Suppressor macrophage treated with lipopolysaccharide for 4 hours (primary cell): ENCODE measurements at regions not wholly inside any gene's neighbourhood (a gene's known extent, or its start where the extent isn't known, plus 50 kb on each side); places are given as distances from the start of the nearest gene placed in this dataset.
"Not testable (repeated sequence)": the region's sequence is repeated elsewhere in the genome, so short reads cannot be mapped to it uniquely, and the experiment has no call there.

ENCODE experiments used
- DNase-seq: peaks from one replicate; pipeline ENCODE4 v3.0.0-alpha.2; 2020

DNA sequence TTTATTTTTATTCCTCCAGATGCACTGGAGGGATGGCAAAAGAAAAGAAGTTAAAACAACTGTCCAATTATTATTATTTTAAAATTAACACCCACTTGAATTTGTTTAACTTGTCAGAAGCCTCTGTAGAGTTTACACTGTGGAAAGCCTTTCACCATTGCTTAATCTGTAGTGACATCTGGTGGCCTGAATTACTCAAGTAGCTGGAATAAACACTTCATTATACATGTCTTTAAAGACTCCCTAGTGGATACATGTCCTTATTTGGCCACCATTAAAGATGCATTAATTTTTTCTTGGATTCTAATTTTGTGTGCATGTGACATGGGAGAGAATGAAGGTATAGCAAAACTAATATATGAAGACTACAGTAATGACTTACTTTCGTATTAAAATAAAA, 1496.5 kb downstream of the FAM181B start:
- peak; percentile 35 for DNase-seq

DNA sequence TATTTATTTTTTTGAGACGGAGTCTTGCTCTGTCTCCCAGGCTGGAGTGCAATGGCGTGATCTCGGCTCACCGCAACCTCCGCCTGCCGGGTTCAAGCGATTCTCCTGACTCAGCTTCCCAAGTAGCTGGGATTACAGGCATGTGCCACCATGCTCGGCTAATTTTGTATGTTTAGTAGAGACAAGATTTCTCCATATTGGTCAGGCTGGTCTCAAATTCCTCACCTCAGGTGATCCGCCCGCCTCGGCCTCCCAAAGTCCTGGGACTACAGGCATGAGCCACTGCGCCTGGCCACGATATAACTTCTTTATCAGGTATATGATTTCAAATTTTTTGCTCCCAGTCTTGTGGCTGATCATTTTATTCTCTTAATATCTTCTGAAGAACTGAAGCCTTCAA, 1506.3 kb downstream of the FAM181B start:
- not testable (repeated sequence) for DNase-seq

GRCh38 chr11:81224396-81224795, 1509.3 kb downstream of the FAM181B start:
- DNase-seq: no peak

DNA sequence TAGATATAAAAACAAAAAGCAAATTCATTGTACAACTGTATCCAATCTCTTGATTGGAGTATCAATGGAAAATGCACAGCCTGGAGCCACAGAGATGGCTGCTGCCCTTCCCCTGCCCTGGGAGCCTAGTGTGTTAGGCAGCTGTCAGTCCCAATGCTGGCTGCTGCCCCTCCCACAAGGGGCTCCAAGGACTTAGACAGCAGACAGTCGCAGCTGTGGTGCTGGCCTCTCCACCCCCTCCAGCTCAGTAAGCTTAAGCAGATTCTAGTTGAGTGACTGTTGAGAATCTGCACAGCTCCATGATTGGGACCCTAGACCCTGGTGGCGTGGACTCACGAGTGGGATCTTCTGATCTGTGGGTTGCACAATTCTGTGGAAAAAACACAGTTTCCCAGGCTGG, 1511.2 kb downstream of the FAM181B start:
- DNase-seq: no peak

- DNase-seq: no peak
Measured at GRCh38 chr11:81220146-81220895, 1513.3 kb downstream of the FAM181B start.

DNA sequence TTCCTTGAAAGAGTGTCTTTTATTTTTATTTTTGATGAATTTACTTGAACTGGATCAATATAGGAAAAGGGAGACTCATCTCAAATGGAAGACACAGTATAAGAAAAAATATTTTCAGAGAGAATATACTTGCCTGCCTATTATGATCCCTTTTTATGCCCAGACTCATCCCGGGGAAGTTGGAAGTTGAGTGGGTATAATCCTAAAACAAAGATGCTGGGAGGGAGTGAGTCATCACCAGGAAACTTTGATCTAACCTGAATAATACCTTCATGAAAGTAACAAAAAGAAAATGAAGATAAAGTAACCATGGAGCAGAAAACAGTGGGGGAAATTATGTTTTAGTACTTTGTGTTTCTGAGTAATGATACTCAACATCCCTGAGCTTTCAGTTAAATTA, 1514.0 kb downstream of the FAM181B start:
- no peak for DNase-seq

DNA sequence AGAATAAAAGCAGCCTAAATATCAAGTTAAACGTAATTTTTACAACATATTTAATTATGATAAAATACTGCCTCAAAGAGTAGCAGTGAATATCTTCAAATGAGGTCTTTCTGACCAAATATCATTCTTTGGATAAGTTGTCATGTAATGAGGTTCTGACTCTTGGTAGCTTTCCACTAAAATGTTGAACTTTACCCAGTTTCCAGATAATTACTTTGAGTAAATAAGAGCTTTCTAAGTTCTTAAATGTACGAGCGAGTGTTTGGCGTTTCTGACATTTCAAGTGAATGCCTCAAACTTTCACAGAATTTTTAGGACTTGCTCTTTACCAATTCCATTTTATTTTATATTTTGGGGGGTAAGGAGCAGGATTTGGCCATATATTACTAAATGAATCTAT, 1515.2 kb downstream of the FAM181B start:
- DNase-seq: no peak

DNA sequence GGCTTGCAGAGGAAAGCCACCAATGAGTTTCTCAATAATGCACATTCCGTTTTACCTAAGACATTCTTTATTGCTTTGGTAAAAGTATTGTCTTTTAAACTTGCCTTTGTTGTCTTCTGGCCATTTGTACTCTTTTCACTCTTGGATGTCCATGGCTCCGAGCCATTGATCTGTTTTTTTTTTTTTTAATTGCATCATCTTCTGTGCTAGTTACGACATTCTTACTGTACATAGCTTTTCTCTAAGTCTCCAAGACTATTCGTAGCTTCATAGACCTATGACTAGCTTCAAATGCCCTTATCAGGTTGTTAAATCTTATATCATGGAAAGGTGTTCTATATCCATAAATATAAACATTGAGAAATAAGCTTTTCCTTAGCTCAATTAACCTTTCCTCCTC, 1522.6 kb downstream of the FAM181B start:
- no peak for DNase-seq

GRCh38 chr11:81207421-81208054, 1526.1 kb downstream of the FAM181B start:
- no peak for DNase-seq

- DNase-seq: no peak
Measured at GRCh38 chr11:81203876-81204275, 1529.8 kb downstream of the FAM181B start.

- no peak for DNase-seq
Measured at GRCh38 chr11:81197396-81197795, 1536.3 kb downstream of the FAM181B start.

DNA sequence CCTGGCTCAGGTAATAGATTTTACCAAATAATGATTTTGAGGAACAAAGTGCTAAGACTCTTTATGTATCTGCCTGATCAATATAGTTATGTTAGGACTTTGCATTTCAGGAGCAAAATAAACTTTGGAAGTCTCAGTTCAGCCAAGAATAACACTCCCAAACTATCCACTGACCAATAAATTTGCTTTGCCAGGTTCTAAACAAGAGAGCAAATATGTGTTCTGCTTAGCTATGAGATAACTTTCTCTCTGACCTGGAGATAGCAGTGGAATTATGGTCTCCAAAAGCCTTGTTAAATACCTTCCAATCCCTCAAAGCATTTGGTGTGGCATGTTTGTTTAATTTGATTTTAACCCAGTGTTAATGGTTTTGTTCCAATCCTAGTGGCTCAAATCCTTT, 1541.1 kb downstream of the FAM181B start:
- no peak for DNase-seq

DNA sequence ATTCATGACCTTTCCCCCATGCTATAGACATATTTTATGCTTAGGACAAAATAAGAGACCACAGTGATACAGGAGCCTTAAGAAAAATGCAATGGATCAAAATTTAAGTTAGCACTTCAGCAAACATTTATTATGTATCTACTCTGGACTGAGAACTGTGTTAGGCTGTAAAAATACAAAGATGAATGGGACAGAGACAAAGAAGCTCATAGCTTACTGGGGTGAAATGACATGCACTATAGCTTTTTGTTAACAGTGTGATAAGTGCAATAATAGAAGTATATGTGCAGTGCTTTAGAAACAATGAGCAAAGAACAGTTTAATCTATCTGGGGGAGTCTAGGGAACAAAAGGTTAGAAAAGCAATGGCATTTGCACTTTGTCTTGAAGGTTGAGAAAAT, 1543.1 kb downstream of the FAM181B start:
- no peak for DNase-seq

DNA sequence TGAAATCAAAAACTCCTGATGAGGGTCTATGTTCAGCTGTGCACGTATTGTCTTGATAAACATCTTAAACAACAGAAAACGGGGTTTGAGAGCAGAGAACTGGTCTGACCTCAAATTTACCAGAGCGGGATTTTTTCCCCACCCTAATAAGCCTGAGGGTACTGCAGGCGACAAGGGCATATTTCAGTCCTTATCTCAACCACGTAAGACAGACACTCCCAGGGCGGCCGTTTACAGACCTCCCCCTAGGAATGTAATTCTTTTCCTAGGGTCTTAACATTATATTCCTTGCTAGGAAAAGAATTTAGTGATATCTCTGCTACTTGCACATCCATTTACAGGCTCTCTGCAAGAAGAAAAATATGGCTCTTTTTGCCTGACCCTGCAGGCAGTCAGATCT, 1546.6 kb downstream of the FAM181B start:
- DNase-seq: not testable (repeated sequence)

GRCh38 chr11:81174646-81175330, 1558.9 kb downstream of the FAM181B start:
- no peak for DNase-seq

DNA sequence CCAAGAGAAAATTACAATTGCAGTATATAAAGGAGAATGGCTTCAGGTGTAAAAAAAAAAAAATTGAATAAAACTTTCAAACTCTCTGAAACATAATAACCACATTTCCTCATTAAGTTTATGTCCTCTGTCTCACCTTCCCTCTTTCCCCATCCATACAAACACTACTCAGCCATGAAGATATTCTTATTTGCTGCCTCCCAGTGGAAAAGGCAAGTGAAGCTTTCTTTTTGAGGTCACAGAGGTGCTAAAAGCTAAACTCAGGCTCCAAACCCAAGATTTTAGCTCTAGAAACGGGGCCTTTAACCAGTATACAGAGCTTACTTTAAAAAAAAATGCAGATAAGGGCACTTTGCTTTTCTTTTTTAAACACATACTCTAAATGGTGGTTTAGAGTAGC, 1568.5 kb downstream of the FAM181B start:
- DNase-seq: no peak

DNA sequence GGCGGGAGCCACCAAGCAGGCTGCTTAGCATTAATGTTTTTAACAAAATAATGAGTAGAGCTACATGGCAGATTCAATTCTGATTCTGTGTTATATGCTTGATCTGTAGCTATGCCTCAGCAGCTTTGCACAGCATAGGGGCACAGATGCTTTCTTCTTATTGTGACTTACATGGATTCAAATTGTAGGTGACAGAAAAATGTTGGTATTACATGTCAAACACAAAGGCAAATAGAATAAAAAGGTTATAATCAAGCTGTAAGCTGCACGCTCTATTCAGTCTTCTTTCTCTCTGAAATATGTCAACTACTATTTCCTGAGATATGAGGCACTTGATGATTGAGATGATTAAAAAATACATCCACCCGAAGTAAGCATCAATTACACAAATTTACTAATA, 1573.8 kb downstream of the FAM181B start:
- no peak for DNase-seq

DNA sequence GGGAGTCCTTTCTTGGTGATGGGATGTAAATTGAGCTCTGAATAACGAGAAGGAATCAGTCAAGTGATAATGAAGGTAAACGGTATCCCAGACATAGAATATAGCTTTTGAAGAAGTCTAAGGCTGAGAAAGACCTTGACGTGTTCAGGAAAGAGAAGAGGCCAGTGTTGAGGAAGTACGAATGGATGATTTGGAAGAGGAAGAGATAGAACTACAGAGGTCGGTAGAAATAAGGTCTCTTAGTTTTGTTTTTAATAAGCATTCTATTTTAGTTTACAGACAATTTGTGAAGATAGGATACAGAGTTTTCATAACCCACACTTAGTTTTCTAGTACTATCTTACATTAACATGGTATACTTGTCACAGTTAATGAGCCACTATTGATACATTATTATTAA, 1598.1 kb downstream of the FAM181B start:
- no peak for DNase-seq

- no peak for DNase-seq
Measured at GRCh38 chr11:81129618-81130017, 1604.0 kb downstream of the FAM181B start.

DNA sequence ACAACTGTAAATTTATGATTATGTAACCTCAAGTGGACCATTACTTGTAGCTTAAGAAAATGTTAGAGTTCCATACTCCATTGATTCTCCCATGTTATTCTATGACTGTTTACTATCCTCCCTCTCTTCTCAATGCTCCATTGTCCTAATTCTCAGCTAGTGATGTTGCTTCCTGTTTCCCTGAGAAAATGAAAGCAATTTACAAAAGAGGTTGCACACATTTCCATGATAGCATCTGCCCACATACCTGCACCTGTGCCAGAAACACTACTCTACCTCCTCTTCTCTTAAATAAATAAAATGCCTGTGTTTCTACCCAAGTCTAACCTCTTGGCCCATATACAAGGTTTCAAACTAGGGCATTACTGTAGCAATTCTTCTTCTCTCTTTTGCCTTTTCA, 1620.9 kb downstream of the FAM181B start:
- DNase-seq: no peak

GRCh38 chr11:81104051-81104450, 1629.6 kb downstream of the FAM181B start:
- no peak for DNase-seq

DNA sequence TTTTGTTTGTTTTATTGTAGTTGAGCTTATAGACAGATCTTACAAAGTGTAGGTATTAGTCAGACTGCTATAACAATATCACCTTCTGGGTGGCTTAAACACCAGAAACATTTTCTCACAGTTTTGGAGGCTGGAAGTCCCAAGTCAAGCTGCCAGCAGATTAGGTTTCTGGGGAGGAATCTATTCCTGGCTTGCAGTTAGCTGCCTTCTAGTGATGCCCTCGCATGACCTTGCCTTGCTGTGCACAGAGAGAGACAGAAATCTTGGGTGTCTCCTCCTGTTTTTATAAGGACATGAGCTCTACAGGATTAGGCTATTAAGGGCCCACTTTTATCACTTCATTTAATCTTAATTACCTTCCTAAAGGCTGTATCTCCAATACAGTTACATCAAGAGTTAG, 1635.2 kb downstream of the FAM181B start:
- DNase-seq: no peak

GRCh38 chr11:81092522-81092921, 1641.1 kb downstream of the FAM181B start:
- DNase-seq: no peak

GRCh38 chr11:81089242-81089641, 1644.4 kb downstream of the FAM181B start:
- no peak for DNase-seq
